ENCODE measurements at regions not wholly inside any gene's neighbourhood (a gene's known extent, or its start where the extent isn't known, plus 50 kb on each side); places are given as distances from the start of the nearest gene placed in this dataset.

DNA sequence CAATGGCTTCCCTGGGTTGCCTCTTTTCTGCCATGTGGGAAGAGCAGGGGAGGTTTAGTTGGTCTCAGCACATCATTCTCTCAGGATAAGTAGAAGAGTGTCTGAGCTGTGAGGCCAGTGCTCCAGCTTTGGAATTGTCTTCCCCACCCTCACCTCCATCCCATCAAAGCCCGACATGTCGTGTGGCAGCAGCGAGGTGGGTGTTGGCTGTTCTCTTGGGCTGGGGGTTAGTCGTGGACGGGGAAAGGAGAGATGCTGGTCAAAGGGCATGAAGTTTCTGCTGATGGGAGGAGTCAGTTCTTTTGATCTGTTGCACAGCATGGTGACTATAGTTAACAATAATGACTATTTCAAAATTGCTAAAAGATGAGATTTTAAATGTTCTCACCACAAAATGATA lies 404.2 kb downstream of the TMEM121 start:
- TF ChIP-seq CTCF (IDR thresholded peaks at IDR 0.05; ENCODE audit: control insufficient read depth, extremely low read depth, insufficient read depth) = no peak
- no peak overlapping the region for H3K4me3 ChIP-seq (ENCODE audit: low read depth, low read length)
- no peak for DNase-seq (ENCODE audit: low read depth)

GRCh38 chr14:105931808-105932483 lies 405.6 kb downstream of the TMEM121 start:
- TF ChIP-seq CTCF (IDR thresholded peaks at IDR 0.05; ENCODE audit: control insufficient read depth, extremely low read depth, insufficient read depth) = peak; percentile 64
- no peak overlapping the region for H3K4me3 ChIP-seq (ENCODE audit: low read depth, low read length)
- DNase-seq (ENCODE audit: low read depth) = no peak

- no peak for DNase-seq (ENCODE audit: low read depth)
- H3K4me3 ChIP-seq (ENCODE audit: low read depth, low read length) = no peak overlapping the region
- no peak for TF ChIP-seq CTCF (IDR thresholded peaks at IDR 0.05; ENCODE audit: control insufficient read depth, extremely low read depth, insufficient read depth)
Observed at GRCh38 chr14:105933238-105933637, 406.9 kb downstream of the TMEM121 start.

DNA sequence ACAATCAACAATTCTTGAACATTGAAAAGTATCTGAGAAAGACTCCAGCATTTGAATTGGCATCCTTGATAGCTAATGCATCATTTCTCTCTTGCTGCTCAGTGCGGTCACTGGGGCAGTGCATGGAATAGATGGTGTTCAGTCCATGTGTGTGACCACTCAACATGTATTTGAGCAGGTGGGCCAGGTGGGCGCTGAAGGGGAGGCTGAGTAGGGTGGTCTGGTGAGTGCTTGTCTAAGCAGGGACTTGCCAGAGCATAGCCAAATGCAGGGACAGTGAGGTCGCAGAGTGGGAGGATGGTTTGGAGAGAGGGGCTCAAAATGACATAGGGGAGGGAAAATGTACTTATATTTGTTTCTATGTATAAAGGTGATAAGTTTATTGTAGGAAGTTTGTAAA lies 409.0 kb downstream of the TMEM121 start:
- no peak for TF ChIP-seq CTCF (IDR thresholded peaks at IDR 0.05; ENCODE audit: control insufficient read depth, extremely low read depth, insufficient read depth)
- no peak for DNase-seq (ENCODE audit: low read depth)
- H3K4me3 ChIP-seq (ENCODE audit: low read depth, low read length) = no peak overlapping the region

- no peak overlapping the region for H3K4me3 ChIP-seq (ENCODE audit: low read depth, low read length)
- DNase-seq (ENCODE audit: low read depth) = peak; percentile 31
- TF ChIP-seq CTCF (IDR thresholded peaks at IDR 0.05; ENCODE audit: control insufficient read depth, extremely low read depth, insufficient read depth) = peak; percentile 78
Observed at GRCh38 chr14:105937253-105938054, 411.1 kb downstream of the TMEM121 start.

DNA sequence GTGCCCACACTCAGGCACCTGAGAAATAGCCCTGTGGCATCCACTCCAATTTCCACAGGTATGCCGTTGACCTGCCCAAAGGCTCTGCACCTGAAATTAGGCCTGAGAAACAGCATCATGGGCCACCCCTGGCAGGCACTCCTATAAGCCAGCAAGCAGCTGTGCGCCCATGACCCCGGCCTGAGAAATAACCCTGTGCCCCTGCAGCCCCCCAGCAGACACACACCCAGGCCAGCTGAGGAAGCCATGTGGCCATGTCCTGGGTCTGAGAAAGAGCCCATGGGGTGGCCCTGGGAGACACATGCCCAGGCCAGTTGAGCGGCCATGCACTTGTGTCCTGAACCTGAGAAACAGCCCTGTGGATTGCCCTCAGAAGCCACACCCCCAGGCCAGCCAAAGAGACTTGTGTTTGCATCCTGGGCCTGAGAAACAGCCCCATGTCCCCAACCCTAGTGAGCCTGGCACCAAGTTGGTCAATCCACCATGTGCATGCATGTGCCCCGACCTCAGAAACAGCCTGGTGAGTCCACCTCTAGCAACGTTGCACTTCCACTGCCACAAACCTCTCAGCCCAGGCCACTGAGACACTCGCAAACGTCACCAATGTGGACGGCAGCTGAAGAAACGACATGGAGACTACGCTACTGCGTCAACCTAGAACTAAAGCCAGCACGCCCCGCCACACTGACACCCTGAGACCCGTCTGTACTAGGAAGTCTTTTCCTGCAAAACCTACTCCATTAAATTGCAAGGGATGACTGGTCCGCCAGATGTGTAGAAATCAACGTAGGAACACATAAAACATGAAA lies 411.9 kb downstream of the TMEM121 start:
- no peak overlapping the region for H3K4me3 ChIP-seq (ENCODE audit: low read depth, low read length)
- DNase-seq (ENCODE audit: low read depth) = no peak

More for the DNA sequence above, 411.9 kb downstream of the TMEM121 start:
- TF ChIP-seq CTCF (IDR thresholded peaks at IDR 0.05; ENCODE audit: control insufficient read depth, extremely low read depth, insufficient read depth) = no peak
